GM12892 (cell line): ENCODE measurements at regions not wholly inside any gene's neighbourhood (a gene's known extent, or its start where the extent isn't known, plus 50 kb on each side); places are given as distances from the start of the nearest gene placed in this dataset.

Experiments used
- POLR2A ChIP-seq: IDR thresholded peaks from 2 replicates; pipeline ENCODE4 v1.6.1; 2011; ENCODE audit warnings: low read depth, low read length, control low read depth
- POLR2AphosphoS5 ChIP-seq: IDR thresholded peaks from 2 replicates; pipeline ENCODE4 v1.6.1; 2011; ENCODE audit warnings: low read depth, low read length, control low read depth

DNA sequence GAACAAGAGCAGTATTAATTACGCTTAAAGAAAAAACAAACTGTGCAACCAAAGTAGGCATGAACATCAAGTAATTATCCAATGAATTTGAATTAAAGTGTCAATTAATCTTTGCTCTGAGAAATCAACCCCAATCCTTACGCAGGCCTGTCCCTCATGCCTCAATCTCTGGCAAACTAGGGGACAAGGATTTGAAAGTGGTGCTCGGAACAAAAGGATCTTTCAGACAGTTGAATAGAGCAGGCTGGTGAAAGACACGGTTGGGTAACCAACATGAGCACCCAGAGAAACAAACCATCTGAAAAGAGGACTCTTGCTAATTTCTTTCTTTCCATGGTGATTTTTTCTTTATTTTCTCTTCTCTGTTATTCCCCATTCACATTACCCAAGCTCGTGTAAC is 203.5 kb upstream of the PHF14 start:
- no peak for TF ChIP-seq POLR2AphosphoS5
- no peak for TF ChIP-seq POLR2A
